HepG2 (cell line): ENCODE measurements at regions not wholly inside any gene's neighbourhood (a gene's known extent, or its start where the extent isn't known, plus 50 kb on each side); places are given as distances from the start of the nearest gene placed in this dataset.

Experiments used
- ATAC-seq: fragments of 200-7000 bp; cut with Tn5 transposase; 3 replicates; pipeline ENCODE4 v1.9.1; 2020; ENCODE audit warnings: mild to moderate bottlenecking, moderate library complexity
- BruUV-seq: library from RNA; stranded (reverse); fragments of 400-500 nt; replicated peaks from 2 replicates; lab custom pipeline; 2021; lab: Mats Ljungman, UMichigan
- CTCF ChIA-PET: fragments of 300-600 bp; formaldehyde crosslinking; extraction: SDS; loops from one replicate; lab custom pipeline; 2021; ENCODE audit warnings: low total read pairs, inconsistent platforms, low intra/inter-chr PET ratio; lab: Yijun Ruan, JAX
- POLR2A ChIA-PET: fragments of 350-600 bp; sonication (Branson Sonifier 250); formaldehyde crosslinking; loops from one replicate; lab custom pipeline; 2020; ENCODE audit warnings: antibody characterized with exemption, inconsistent platforms; lab: Yijun Ruan, JAX
- DNase-seq: peaks from one replicate; pipeline ENCODE4 v3.0.0-alpha.2; 2015; ENCODE audit warnings: low spot score
- FAIRE-seq: peaks from 3 replicates; lab custom pipeline; 2011; peaks lifted over from hg19 to GRCh38; lab: Jason Lieb, UNC
- H2AFZ ChIP-seq: one replicate; pipeline ENCODE4 v1.6.1; 2011; ENCODE audit warnings: low read length, inconsistent platforms
- H3K27ac ChIP-seq: fragments of 300-600 bp; 3 replicates; pipeline ENCODE4 v1.8.0; 2011; ENCODE audit warnings: mixed run types, mild to moderate bottlenecking, mixed read lengths, low read length, inconsistent platforms; ENCODE audit not compliant: insufficient read depth; ENCODE audit errors: extremely low read length
- H3K27me3 ChIP-seq, 2 experiments: fragments of 200-600 bp in 1 of 2; 2 replicates in 1 of 2; 3 replicates in 1 of 2; pipeline versions ENCODE4 v1.6.0 to v1.8.0; 2011; ENCODE audit warnings: low read length in 2 of 2, mild to moderate bottlenecking in 2 of 2, moderate library complexity in 2 of 2, inconsistent platforms in 1 of 2; ENCODE audit not compliant: insufficient read depth in 2 of 2, control insufficient read depth in 1 of 2
- H3K36me3 ChIP-seq, 2 experiments: fragments of 200-600 bp in 1 of 2; replicated peaks in 1 of 2; 2 replicates in 1 of 2; 3 replicates in 1 of 2; pipeline versions ENCODE4 v1.5.1 to v1.8.0; 2011; ENCODE audit warnings: low read length in 2 of 2, inconsistent platforms in 1 of 2; ENCODE audit not compliant: insufficient read depth in 2 of 2, control insufficient read depth in 1 of 2
- H3K4me1 ChIP-seq: 2 replicates; pipeline ENCODE4 v1.5.1; 2012; ENCODE audit warnings: low read length, inconsistent platforms; ENCODE audit not compliant: insufficient read depth
- H3K4me2 ChIP-seq: 2 replicates; pipeline ENCODE4 v1.6.0; 2011; ENCODE audit warnings: low read depth, low read length, inconsistent platforms
- H3K4me3 ChIP-seq, 3 experiments: fragments of 200-600 bp in 1 of 3; sonication (generic), shearing (Covaris generic) in 1 of 3; replicated peaks in 1 of 3; 2 replicates each; pipeline ENCODE4 v1.5.1; 2011 to 2016; ENCODE audit warnings: low read length in 3 of 3, inconsistent platforms in 2 of 3, low read depth in 2 of 3, mild to moderate bottlenecking in 2 of 3, control low read depth in 1 of 3, mixed read lengths in 1 of 3; ENCODE audit not compliant: insufficient read depth in 1 of 3
- H3K79me2 ChIP-seq: one replicate; pipeline ENCODE4 v1.6.1; 2011; ENCODE audit warnings: low read length, inconsistent platforms; ENCODE audit not compliant: insufficient read depth
- H3K9ac ChIP-seq: 2 replicates; pipeline ENCODE4 v1.6.0; 2011; ENCODE audit warnings: mild to moderate bottlenecking, low read depth, low read length, inconsistent platforms; ENCODE audit not compliant: insufficient read depth
- H3K9me3 ChIP-seq: 2 replicates; pipeline ENCODE4 v1.5.1; 2012; ENCODE audit warnings: mild to moderate bottlenecking, low read length
- H4K20me1 ChIP-seq: 2 replicates; pipeline ENCODE4 v1.6.0; 2011; ENCODE audit warnings: inconsistent platforms, mild to moderate bottlenecking, low read length, moderate library complexity; ENCODE audit not compliant: insufficient read depth
- CBX1 ChIP-seq: IDR thresholded peaks from one replicate; pipeline ENCODE4 v1.6.1; 2016; ENCODE audit warnings: antibody characterized with exemption, low read depth
- E2F5 ChIP-seq: sonication (generic); formaldehyde crosslinking; conservative IDR thresholded peaks from 2 replicates; pipeline ENCODE4 v1.4.0; 2020; ENCODE audit warnings: missing genetic modification reagents
- FOXO4 ChIP-seq: sonication (generic); formaldehyde crosslinking; conservative IDR thresholded peaks from 2 replicates; pipeline ENCODE4 v1.8.1; 2023; ENCODE audit warnings: missing genetic modification reagents
- LCORL ChIP-seq, 2 experiments: fragments of 450-650 bp in 1 of 2; sonication (generic) in 1 of 2; formaldehyde crosslinking in 1 of 2; IDR thresholded peaks; 2 replicates each; pipeline versions ENCODE4 v1.5.0 to v1.6.1; 2017 to 2020; ENCODE audit warnings: antibody characterized with exemption in 1 of 2, missing genetic modification reagents in 1 of 2
- MTA1 ChIP-seq: sonication (generic); formaldehyde crosslinking; IDR thresholded peaks from 2 replicates; pipeline ENCODE4 v1.4.0; 2020; ENCODE audit warnings: missing genetic modification reagents, mild to moderate bottlenecking, borderline replicate concordance
- MYNN ChIP-seq: sonication (generic); formaldehyde crosslinking; IDR thresholded peaks from 2 replicates; pipeline ENCODE4 v1.4.0; 2020; ENCODE audit warnings: mild to moderate bottlenecking, low read depth, missing genetic modification reagents
- NCOA2 ChIP-seq: sonication (generic); formaldehyde crosslinking; IDR thresholded peaks from 2 replicates; pipeline ENCODE4 v1.8.0; 2022; ENCODE audit warnings: inconsistent platforms
- REXO4 ChIP-seq: sonication (generic); formaldehyde crosslinking; IDR thresholded peaks from 2 replicates; pipeline ENCODE4 v1.8.0; 2022; ENCODE audit warnings: missing genetic modification reagents, mild to moderate bottlenecking, borderline replicate concordance
- ZBTB34 ChIP-seq: sonication (generic); formaldehyde crosslinking; IDR thresholded peaks from 2 replicates; pipeline ENCODE4 v1.8.0; 2022; ENCODE audit warnings: mild to moderate bottlenecking, missing genetic modification reagents
- ZBTB37 ChIP-seq: sonication (generic); formaldehyde crosslinking; IDR thresholded peaks from 2 replicates; pipeline ENCODE4 v1.4.0; 2020; ENCODE audit warnings: mild to moderate bottlenecking, missing genetic modification reagents
- ZNF574 ChIP-seq: sonication (generic); formaldehyde crosslinking; IDR thresholded peaks from 2 replicates; pipeline ENCODE4 v1.4.0; 2020; ENCODE audit warnings: missing genetic modification reagents
- ZNF746 ChIP-seq: sonication (generic); formaldehyde crosslinking; IDR thresholded peaks from 2 replicates; pipeline ENCODE4 v1.8.0; 2022; ENCODE audit warnings: mild to moderate bottlenecking, missing genetic modification reagents
- in situ Hi-C: cut with HindIII; loops from 2 replicates; pipeline ENCODE4 v1.10.0; 2017; ENCODE audit warnings: low pct_unique_long_range_greater_than_20kb; ENCODE audit not compliant: extremely low pct_ligation_motif_present
- intact Hi-C: fragments of 100-400 bp; cut with micrococcal nuclease; formaldehyde crosslinking; loops from one replicate; pipeline ENCODE4 v1.10.0; 2022; ENCODE audit not compliant: unreplicated experiment

GRCh38 chr3:29079358-29079757, 201.5 kb upstream of the RBMS3 start:
- DNase-seq (no peak), ATAC-seq (no peak), FAIRE-seq (no peak)
- POLR2A ChIA-PET = no interaction called here
- CTCF ChIA-PET = no interaction called here
- intact Hi-C loops = no loop called here
- no peak overlapping the region for H3K4me2 ChIP-seq
- H3K79me2 ChIP-seq = no peaks in the 10 kb centered on the region
- H3K27ac ChIP-seq = no peak overlapping the region
- H3K36me3 ChIP-seq = no peaks in the 10 kb centered on the region
- no peak overlapping the region for H2AFZ ChIP-seq
- no TSS peak for BruUV-seq
- no peaks in the 10 kb centered on the region for H4K20me1 ChIP-seq
- no peaks in the 10 kb centered on the region for H3K4me1 ChIP-seq
- H3K4me3 ChIP-seq = no peak overlapping the region
- in situ Hi-C loops = no loop called here
- H3K9me3 ChIP-seq = peaks cover 4% of the 10 kb centered on the region; the same call in 1 of the 2 replicates
- H3K9ac ChIP-seq = no peak overlapping the region
- TF ChIP-seq ZBTB37 (CRISPR knock-in tag) (no peak), FOXO4 (CRISPR knock-in tag) (no peak), ZNF574 (CRISPR knock-in tag) (no peak), ZBTB34 (CRISPR knock-in tag) (no peak), MTA1 (CRISPR knock-in tag) (no peak), E2F5 (CRISPR knock-in tag) (no peak), CBX1 (no peak), ZNF746 (no peak), LCORL (IDR thresholded peaks at IDR 0.05) (no peak), LCORL (CRISPR knock-in tag; IDR thresholded peaks at IDR 0.05) (no peak), NCOA2 (CRISPR knock-in tag) (no peak), MYNN (no peak), REXO4 (no peak)
- H3K27me3 ChIP-seq = no peaks in the 10 kb centered on the region
